ENCODE measurements at regions not wholly inside any gene's neighbourhood (a gene's known extent, or its start where the extent isn't known, plus 50 kb on each side); places are given as distances from the start of the nearest gene placed in this dataset.

- TF ChIP-seq SUZ12 (IDR thresholded peaks at IDR 0.05; ENCODE audit: extremely low read depth, insufficient read depth, insufficient read length) = no peak
- TF ChIP-seq YY1 (IDR thresholded peaks at IDR 0.05; ENCODE audit: insufficient read depth, insufficient read length) = no peak
Measured at GRCh38 chr7:47672977-47673381, 91.1 kb upstream of the TNS3 start.
